NCI-H748 (cell line): ENCODE measurements at regions not wholly inside any gene's neighbourhood (a gene's known extent, or its start where the extent isn't known, plus 50 kb on each side); places are given as distances from the start of the nearest gene placed in this dataset.
A peak's percentile ranks its signal among the peaks of the same experiment; 100 is the strongest.
"Not testable (repeated sequence)": the region's sequence is repeated elsewhere in the genome, so short reads cannot be mapped to it uniquely, and the experiment has no call there.

Experiments
- DNase-seq: peaks from one replicate; lab custom pipeline; 2025; ENCODE audit not compliant: unreplicated experiment; lab: John Stamatoyannopoulos, UW

- DNase-seq, result no peak
Measured at GRCh38 chr18:65671621-65672415, 79.0 kb upstream of the CDH7 start.

GRCh38 chr18:65670145-65670544 lies 80.7 kb upstream of the CDH7 start:
- not testable (repeated sequence) for DNase-seq

GRCh38 chr18:65661391-65661790 lies 89.4 kb upstream of the CDH7 start:
- DNase-seq, result no peak

GRCh38 chr18:65659912-65660311 lies 90.9 kb upstream of the CDH7 start:
- DNase-seq, result no peak

- DNase-seq, result no peak
Measured at GRCh38 chr18:65659312-65659711, 91.5 kb upstream of the CDH7 start.

GRCh38 chr18:65651192-65651591 lies 99.6 kb upstream of the CDH7 start:
- DNase-seq, result peak; percentile 17

- no peak for DNase-seq
Measured at GRCh38 chr18:65632236-65632635, 118.6 kb upstream of the CDH7 start.

- no peak for DNase-seq
Measured at GRCh38 chr18:65631766-65632165, 119.0 kb upstream of the CDH7 start.

DNA sequence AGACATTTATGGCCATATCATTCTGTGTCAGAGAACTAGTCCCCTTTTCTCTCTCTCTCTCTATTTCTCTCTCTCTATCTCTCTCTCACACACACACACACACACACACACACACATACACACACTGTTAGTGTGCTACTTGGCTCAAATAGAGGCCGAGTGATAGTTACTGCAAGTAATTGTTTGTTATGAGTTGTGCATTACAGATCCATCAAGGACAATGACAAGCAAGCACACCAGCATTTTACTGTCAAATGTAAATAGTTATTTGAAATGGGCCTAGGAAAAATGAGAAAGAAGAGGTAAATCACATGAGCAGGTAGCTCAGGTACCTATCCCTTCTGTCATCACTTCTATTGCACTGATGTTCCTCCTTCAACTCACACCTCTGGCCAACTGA lies 122.4 kb upstream of the CDH7 start:
- DNase-seq, result no peak

- no peak for DNase-seq
Measured at GRCh38 chr18:65623676-65624075, 127.1 kb upstream of the CDH7 start.

DNA sequence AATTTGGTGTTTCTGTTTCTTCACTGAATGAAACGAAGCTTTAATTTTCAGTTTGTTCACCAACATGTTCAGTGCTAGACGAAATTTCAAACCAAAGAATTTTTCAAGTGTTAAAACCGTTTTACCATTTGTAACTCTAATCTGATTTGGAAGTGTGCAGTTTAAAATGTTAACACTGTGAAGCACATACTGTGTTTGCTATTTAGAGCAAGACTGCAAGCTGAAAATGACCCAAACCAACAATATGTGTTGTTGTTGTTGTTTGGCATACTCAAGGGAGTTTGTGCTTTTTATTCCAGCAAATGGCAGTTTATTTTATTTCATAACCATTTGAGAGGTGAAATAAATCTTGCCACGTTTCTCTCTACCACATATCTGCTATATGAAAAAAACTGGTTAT lies 128.4 kb upstream of the CDH7 start:
- no peak for DNase-seq

DNA sequence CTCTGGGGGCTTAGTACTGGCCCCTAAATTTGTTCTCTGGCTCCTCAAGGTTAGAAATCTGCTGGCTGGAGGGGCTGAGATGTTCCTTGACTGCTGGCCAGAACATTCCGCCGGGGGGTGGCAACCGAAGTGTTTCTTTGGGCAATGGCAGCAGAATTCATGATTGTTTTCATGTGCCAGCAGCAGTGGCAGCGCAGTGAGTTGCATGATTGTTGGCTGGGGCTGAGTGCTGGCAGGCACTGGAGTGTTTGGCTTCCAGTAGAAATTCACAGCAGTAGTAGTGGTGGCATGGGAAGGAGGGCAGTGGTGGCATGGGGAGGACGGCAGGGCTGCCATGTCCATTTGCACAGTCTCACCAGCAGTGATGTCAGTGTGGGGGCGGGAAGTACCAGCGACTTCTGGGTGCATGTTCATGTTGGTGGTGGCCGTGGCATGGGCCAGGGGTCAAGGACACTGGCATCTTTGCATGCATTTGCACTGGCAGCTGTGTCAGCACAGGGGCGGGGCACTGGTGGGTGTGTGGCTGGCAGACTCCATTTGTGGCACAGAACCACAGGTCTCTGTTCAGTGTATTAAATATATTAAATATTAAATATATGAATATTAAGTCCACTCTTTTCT lies 130.6 kb upstream of the CDH7 start:
- DNase-seq, result peak; percentile 3

- no peak for DNase-seq
Measured at GRCh38 chr18:65610939-65611338, 139.9 kb upstream of the CDH7 start.

DNA sequence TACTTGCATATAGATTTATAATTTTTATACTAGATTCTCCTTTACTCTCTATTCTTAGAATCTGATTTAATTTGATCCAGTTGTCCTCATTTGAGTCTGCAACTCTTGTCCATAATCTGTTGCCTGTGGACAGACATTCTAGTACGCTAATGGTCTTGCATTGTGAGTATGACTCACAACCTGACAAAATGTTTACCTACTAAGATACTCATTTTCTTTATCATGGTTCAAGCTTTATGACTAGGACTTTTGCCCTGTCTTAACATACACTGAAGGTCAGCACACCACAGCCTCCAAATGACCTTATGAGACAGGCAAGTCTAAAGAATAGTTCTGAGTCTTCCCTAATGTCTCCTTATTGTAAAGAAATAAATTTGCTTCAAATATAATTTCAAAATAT lies 142.3 kb upstream of the CDH7 start:
- no peak for DNase-seq

GRCh38 chr18:65607161-65607560 lies 143.7 kb upstream of the CDH7 start:
- DNase-seq, result no peak

- no peak for DNase-seq
Measured at GRCh38 chr18:65606551-65607130, 144.2 kb upstream of the CDH7 start.

DNA sequence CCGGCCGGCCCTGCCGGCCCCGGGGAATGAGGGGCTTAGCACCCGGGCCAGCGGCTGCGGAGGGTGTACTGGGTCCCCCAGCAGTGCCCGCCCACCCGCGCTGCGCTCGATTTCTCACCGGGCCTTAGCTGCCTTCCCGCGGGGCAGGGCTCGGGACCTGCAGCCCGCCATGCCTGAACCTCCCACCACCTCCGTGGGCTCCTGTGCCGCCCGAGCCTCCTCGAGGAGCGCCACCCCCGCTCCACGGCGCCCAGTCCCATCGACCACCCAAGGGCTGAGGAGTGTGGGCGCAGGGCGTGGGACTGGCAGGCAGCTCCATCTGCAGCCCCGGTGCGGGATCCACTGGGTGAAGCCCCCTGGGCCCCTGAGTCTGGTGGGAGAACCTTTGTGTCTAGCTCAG lies 145.5 kb upstream of the CDH7 start:
- not testable (repeated sequence) for DNase-seq

- no peak for DNase-seq
Measured at GRCh38 chr18:65601775-65602174, 149.0 kb upstream of the CDH7 start.

- peak; percentile 51 for DNase-seq
Measured at GRCh38 chr18:65592435-65592834, 158.4 kb upstream of the CDH7 start.

GRCh38 chr18:65587491-65587890 lies 163.3 kb upstream of the CDH7 start:
- DNase-seq, result no peak

GRCh38 chr18:65582094-65582493 lies 168.7 kb upstream of the CDH7 start:
- DNase-seq, result not testable (repeated sequence)

DNA sequence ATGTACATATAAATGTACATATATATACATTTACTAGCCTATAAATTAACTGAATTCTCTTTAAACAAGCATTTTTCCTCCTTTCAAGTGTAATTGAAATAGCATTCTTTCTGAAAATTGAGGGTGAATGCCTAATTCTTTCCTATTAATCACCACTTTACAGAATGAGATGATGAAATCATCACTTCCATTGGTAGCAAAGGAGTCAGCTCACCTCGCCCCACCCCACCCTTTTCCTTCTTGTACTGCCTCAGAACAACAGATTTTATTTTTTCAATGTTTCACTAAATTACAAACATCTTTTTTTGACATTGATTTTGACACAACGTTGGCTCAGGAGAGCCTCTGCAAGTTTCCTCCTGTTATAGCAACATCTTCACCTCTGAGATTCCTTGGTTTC lies 181.9 kb upstream of the CDH7 start:
- no peak for DNase-seq
